HG02588 (cell line): ENCODE measurements at regions not wholly inside any gene's neighbourhood (a gene's known extent, or its start where the extent isn't known, plus 50 kb on each side); places are given as distances from the start of the nearest gene placed in this dataset.
"Not testable (repeated sequence)": the region's sequence is repeated elsewhere in the genome, so short reads cannot be mapped to it uniquely, and the experiment has no call there.

Experiments used
- ATAC-seq: cut with Tn5 transposase; IDR thresholded peaks from one replicate; pipeline ENCODE4 v1.9.1; 2021; ENCODE audit warnings: mild to moderate bottlenecking, moderate library complexity; ENCODE audit not compliant: unreplicated experiment

DNA sequence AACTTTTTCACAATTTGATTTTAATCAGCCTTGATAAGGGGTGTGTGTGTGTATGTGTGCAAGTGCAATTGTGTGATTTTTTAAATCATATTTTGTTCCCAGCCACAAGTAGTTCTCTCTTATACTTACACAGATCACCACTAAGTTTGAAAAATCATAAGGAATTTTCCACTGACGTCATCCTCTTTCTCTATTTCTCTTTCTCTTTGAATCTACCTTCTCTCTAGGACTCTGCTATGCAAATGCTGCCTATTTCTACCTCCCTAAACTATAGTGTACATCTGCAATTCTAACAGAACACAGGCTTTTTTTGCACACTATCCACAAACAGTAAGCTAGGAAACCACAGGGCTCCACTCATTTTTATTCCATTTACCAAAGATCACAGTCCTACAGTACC is 254.6 kb upstream of the CYLC2 start:
- ATAC-seq = no peak

DNA sequence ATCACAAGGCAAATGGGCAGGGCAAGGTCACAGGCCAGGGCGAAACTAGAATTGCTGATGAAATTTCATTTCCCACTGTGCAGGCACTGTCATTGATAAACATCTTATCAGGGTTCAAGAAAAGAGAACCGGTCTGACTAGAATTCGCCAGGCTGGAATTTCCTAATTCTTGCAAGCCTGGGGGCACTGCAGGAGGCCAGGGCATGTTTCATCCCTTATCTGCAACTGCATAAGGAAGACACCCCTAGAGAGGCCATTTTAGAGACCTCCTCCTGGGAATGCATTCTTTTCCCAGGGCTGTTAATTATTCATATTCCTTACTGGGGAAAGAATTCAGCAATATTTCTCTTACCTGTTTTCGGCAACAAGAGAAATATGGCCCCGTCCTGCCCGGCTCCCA is 266.2 kb upstream of the CYLC2 start:
- ATAC-seq = no peak

GRCh38 chr9:102714184-102714583 is 280.9 kb upstream of the CYLC2 start:
- ATAC-seq = no peak

GRCh38 chr9:102712910-102713309 is 282.2 kb upstream of the CYLC2 start:
- not testable (repeated sequence) for ATAC-seq

GRCh38 chr9:102700936-102701335 is 294.2 kb upstream of the CYLC2 start:
- ATAC-seq = no peak

- no peak for ATAC-seq
Measured at GRCh38 chr9:102669220-102669619, 325.9 kb upstream of the CYLC2 start.

DNA sequence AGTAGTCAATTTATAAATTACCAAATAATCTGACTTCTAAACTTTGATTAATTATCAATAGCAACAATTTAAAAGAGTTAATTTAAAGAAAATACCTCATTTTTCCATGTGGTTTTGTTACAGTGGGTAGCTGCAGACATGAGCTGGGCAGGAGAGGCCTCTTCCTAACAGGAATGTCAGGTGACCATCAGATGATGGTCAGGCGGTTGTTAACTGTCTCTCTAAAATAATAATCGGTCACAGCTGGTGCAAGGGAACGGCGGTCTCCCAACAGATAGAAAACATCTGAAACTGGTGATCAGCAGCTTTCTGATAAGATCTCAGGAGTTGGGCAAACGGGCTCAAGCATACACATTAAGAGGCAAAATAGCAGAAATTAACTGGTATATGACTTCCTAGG is 342.7 kb upstream of the CYLC2 start:
- no peak for ATAC-seq

DNA sequence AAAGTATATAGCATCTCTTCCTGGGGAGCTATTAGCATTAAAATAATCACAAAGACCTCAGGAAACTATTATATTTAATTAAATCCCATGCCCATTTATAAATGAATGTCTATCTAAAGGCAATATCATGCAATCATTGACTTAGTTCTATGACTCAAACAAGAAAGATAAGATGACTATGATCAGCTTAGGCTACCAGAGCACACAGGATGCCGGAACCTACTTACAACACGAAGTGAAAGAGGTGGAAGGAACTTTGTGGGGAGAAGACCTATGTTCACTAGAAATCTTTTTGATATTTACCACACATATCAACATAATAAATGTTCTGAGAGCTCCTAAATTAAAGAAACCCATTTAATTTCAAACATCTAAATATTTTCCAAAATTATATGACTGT is 344.2 kb upstream of the CYLC2 start:
- ATAC-seq = no peak

- ATAC-seq = no peak
Measured at GRCh38 chr9:102642651-102643050, 352.5 kb upstream of the CYLC2 start.

- no peak for ATAC-seq
Measured at GRCh38 chr9:102631559-102631958, 363.6 kb upstream of the CYLC2 start.

- ATAC-seq = no peak
Measured at GRCh38 chr9:102609461-102609860, 385.7 kb upstream of the CYLC2 start.

GRCh38 chr9:102603198-102604195 is 391.6 kb upstream of the CYLC2 start:
- not testable (repeated sequence) for ATAC-seq

DNA sequence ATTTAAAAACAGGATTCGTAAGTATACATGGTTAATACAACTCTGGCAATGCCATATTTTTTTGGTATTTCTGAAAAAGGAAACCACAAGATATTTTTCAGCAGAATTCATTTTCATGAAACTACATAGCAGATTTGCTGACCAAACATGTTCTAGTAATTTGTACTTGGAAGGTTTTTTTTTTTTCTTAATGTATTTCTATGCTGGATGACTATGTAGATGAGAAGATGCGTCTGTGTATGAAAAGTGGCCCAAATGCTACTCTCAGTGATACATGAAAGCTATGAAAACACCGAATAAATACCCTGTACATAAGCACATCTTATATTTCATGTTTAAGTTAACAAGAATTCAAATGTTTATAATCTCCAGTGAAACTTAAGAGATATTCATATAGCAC is 400.9 kb upstream of the CYLC2 start:
- no peak for ATAC-seq

DNA sequence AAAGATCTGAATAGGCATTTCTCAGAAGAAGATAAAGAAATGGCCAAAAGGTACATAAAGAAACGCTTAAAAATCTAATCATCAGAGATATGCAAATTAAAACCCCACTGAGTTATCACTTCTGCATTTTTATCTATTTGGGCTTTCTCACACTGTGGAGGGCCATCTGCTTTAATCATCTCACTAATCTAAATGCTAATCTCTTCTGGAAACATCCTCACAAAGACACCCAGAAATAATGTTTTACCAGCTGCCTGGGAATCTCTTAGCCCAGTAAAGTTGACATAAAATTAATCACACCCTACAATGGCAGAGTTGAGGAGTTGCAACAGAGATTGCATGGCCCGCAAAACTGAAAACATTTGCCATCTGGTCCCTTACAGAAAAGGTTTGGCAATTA is 407.9 kb upstream of the CYLC2 start:
- ATAC-seq = no peak

DNA sequence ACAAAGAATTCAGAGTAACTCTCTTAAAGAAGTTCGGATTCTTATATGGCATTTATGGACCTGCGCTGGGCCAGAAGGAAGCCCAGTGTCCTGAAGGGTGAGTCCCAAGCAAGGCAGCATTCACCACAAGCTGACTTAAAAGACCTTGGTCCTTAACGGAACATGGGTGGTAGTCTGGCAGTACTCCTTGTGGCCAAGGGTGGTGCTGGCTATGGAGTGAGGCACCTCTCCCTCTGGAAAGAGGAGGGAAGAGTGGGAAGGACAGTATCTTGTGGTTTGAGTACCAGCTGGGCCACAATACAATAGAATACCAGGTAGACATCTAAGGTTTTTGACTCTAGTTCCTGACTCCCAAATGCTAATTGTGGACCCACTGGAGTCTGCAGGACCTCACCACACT is 425.7 kb upstream of the CYLC2 start:
- ATAC-seq = no peak

- no peak for ATAC-seq
Measured at GRCh38 chr9:102551346-102551745, 443.8 kb upstream of the CYLC2 start.

- ATAC-seq = no peak
Measured at GRCh38 chr9:102550886-102551285, 444.2 kb upstream of the CYLC2 start.

GRCh38 chr9:102550266-102550665 is 444.9 kb upstream of the CYLC2 start:
- no peak for ATAC-seq

DNA sequence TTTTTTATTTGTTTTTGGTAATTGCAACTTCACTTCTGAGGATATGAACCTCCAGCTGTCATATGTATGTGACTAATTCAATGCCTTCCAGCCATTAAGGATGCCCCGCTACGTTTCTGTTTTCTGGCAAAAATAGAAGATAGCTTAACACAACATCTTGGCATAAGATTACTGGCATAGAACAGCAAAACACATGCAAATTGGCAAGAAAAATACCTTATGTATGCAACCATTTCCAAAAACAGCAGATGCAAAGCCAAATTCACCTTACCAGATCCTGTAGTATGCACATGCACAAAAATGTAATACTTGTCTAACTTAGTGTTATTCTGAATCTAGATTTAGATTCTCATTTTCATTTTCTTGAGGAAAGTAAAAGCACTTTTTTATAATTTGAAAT is 461.1 kb upstream of the CYLC2 start:
- ATAC-seq = no peak

DNA sequence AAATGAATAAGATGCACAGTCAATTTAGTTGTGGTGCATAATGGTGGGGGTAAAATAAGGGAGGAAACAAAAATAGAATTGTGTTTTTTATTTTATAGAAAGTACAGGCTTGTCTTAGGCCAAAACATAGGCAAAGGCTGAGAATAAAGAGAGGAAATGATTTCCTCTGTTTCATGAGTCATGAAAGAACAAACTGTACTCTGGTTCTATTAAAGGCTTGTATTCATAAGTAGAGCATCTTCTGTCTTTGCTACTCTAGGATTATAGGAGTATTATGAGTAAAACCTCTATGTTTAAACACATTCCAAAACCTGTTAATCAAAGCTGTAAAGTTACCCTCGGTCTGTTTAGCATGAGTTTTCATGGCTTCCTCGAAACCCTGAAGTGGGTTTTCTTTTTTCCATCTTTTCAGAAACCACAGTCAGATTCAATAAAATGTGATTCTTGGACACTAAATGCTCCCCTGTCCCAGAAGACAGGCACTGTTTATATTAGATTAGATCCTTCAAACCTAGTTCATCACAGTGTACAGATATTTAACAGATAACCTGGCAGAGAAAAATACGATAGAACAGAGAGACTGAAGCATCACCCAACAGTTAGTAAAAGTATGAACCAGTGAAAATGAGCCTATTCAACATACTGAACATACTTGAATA is 473.9 kb upstream of the CYLC2 start:
- ATAC-seq = no peak

- ATAC-seq = no peak
Measured at GRCh38 chr9:102519423-102519822, 475.7 kb upstream of the CYLC2 start.

DNA sequence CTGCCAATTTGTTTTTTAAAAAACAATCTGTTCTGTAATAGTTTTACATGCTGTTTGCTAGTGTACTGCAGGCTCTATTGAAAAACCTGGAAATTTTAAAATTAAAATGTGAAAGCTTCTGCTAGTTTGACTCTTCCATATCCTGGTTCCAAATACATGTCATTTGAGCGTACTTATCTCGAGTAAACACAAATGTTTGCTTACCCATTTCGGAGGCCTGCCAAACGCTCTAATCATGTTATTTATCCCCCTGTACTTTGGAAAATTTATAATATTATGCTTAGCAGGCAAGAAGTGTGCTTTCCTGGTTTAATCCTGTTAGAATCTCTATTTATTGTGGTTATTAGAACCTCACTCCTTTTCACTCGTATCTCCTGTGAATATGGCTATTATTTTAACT is 476.8 kb upstream of the CYLC2 start:
- no peak for ATAC-seq
